GM12874 (cell line): ENCODE measurements at regions not wholly inside any gene's neighbourhood (a gene's known extent, or its start where the extent isn't known, plus 50 kb on each side); places are given as distances from the start of the nearest gene placed in this dataset.

Experiments used
- CTCF ChIP-seq: IDR thresholded peaks from 2 replicates; pipeline ENCODE4 v1.5.1; 2011; ENCODE audit warnings: low read depth, mild to moderate bottlenecking, control low read depth, low read length, moderate library complexity; ENCODE audit not compliant: insufficient read depth

- no peak for TF ChIP-seq CTCF
Measured at GRCh38 chr2:6183226-6183625, 491.0 kb downstream of the SOX11 start.

GRCh38 chr2:6184532-6185292, 492.5 kb downstream of the SOX11 start:
- TF ChIP-seq CTCF: no peak

GRCh38 chr2:6186332-6187151, 494.4 kb downstream of the SOX11 start:
- no peak for TF ChIP-seq CTCF

- TF ChIP-seq CTCF: no peak
Measured at GRCh38 chr2:6196449-6196848, 504.3 kb downstream of the SOX11 start.

GRCh38 chr2:6202756-6203155, 510.6 kb downstream of the SOX11 start:
- TF ChIP-seq CTCF: no peak

- TF ChIP-seq CTCF: no peak
Measured at GRCh38 chr2:6203291-6203959, 511.2 kb downstream of the SOX11 start.

GRCh38 chr2:6206882-6207281, 514.7 kb downstream of the SOX11 start:
- no peak for TF ChIP-seq CTCF
